H1 (cell line): ENCODE measurements at regions not wholly inside any gene's neighbourhood (a gene's known extent, or its start where the extent isn't known, plus 50 kb on each side); places are given as distances from the start of the nearest gene placed in this dataset.

Experiments used
- CTCF ChIA-PET: fragments of 300-600 bp; sonication (Branson Sonifier 250); formaldehyde crosslinking; loops from one replicate; lab custom pipeline; 2021; ENCODE audit not compliant: partially characterized antibody; lab: Charles Lee
- POLR2A ChIA-PET: fragments of 300-600 bp; sonication (Branson Sonifier 250); formaldehyde crosslinking; loops from one replicate; lab custom pipeline; 2021; ENCODE audit warnings: inconsistent platforms; ENCODE audit not compliant: partially characterized antibody; lab: Charles Lee
- DNase-seq, 2 experiments: peaks; one replicate each; pipeline versions ENCODE4 v3.0.0 to v3.0.0-alpha.2; 2010 to 2022; ENCODE audit warnings: low spot score in 2 of 2, low read depth in 1 of 2, mixed read lengths in 1 of 2
- FAIRE-seq: peaks from 2 replicates; lab custom pipeline; 2011; peaks lifted over from hg19 to GRCh38; lab: Jason Lieb, UNC
- H2AFZ ChIP-seq: 2 replicates; pipeline ENCODE4 v1.8.1; 2012; ENCODE audit warnings: low read length, inconsistent platforms
- H2AK5ac ChIP-seq: 2 replicates; pipeline ENCODE4 v1.6.1; 2013; ENCODE audit warnings: low read depth, low read length
- H2BK120ac ChIP-seq: replicated peaks from 2 replicates; pipeline ENCODE3; 2013; ENCODE audit warnings: low read depth, low read length, inconsistent platforms
- H2BK12ac ChIP-seq: 2 replicates; pipeline ENCODE4 v1.6.1; 2013; ENCODE audit warnings: low read depth, low read length
- H2BK15ac ChIP-seq: 2 replicates; pipeline ENCODE4 v1.6.1; 2013; ENCODE audit warnings: low read length
- H2BK20ac ChIP-seq: 2 replicates; pipeline ENCODE4 v1.6.1; 2013; ENCODE audit warnings: low read length
- H2BK5ac ChIP-seq: 2 replicates; pipeline ENCODE4 v1.6.1; 2013; ENCODE audit warnings: low read depth, low read length
- H3K14ac ChIP-seq: 2 replicates; pipeline ENCODE4 v1.6.1; 2013; ENCODE audit warnings: inconsistent platforms; ENCODE audit not compliant: insufficient read length
- H3K18ac ChIP-seq: 2 replicates; pipeline ENCODE4 v1.6.1; 2013; ENCODE audit warnings: low read length; ENCODE audit errors: extremely low read depth
- H3K23ac ChIP-seq: 2 replicates; pipeline ENCODE4 v1.6.1; 2013; ENCODE audit warnings: inconsistent platforms; ENCODE audit not compliant: insufficient read length
- H3K23me2 ChIP-seq: 2 replicates; pipeline ENCODE4 v1.6.1; 2013; ENCODE audit warnings: low read depth, low read length
- H3K27ac ChIP-seq: 2 replicates; pipeline ENCODE4 v1.6.1; 2011; ENCODE audit warnings: low read depth, low read length, inconsistent platforms
- H3K27me3 ChIP-seq, 4 experiments: replicated peaks in 1 of 4; 1 replicate in 1 of 4; 2 replicates in 3 of 4; pipeline versions ENCODE4 v1.6.1 to v1.8.1; 2011 to 2013; ENCODE audit warnings: low read length in 3 of 4, mild to moderate bottlenecking in 3 of 4, inconsistent platforms in 2 of 4, mixed read lengths in 2 of 4, moderate library complexity in 1 of 4; ENCODE audit not compliant: control insufficient read depth in 3 of 4, insufficient read depth in 3 of 4; ENCODE audit errors: extremely low read depth in 1 of 4
- H3K36me3 ChIP-seq, 4 experiments: 2 replicates each; pipeline versions ENCODE4 v1.6.1 to v1.8.1; 2011 to 2013; ENCODE audit warnings: mild to moderate bottlenecking in 4 of 4, low read length in 3 of 4, moderate library complexity in 2 of 4, control low read depth in 1 of 4, inconsistent platforms in 1 of 4; ENCODE audit not compliant: insufficient read depth in 4 of 4, control insufficient read depth in 2 of 4
- H3K4ac ChIP-seq: replicated peaks from 2 replicates; pipeline ENCODE3; 2013; ENCODE audit warnings: low read length, low read depth, mixed read lengths, inconsistent platforms; ENCODE audit not compliant: insufficient read length
- H3K4me1 ChIP-seq, 4 experiments: replicated peaks in 1 of 4; 1 replicate in 1 of 4; 2 replicates in 3 of 4; pipeline versions ENCODE4 v1.6.1 to v1.8.1; 2011 to 2013; ENCODE audit warnings: low read length in 3 of 4, inconsistent platforms in 2 of 4, mixed read lengths in 1 of 4; ENCODE audit not compliant: insufficient read depth in 4 of 4, control insufficient read depth in 3 of 4
- H3K4me2 ChIP-seq, 2 experiments: 2 replicates each; pipeline versions ENCODE4 v1.6.1 to v1.8.1; 2011 to 2013; ENCODE audit warnings: low read depth in 2 of 2, low read length in 2 of 2, control low read depth in 1 of 2, inconsistent platforms in 1 of 2, mild to moderate bottlenecking in 1 of 2; ENCODE audit not compliant: insufficient read depth in 1 of 2
- H3K4me3 ChIP-seq, 4 experiments: fragments of 200-600, 300-600 bp in 1 of 4; sonication (generic), shearing (Covaris generic), sonication (Bioruptor Twin) in 1 of 4; 2 replicates each; pipeline versions ENCODE4 v1.5.1 to v1.8.1; 2011 to 2016; ENCODE audit warnings: low read length in 4 of 4, low read depth in 3 of 4, control low read depth in 2 of 4, inconsistent platforms in 2 of 4, mild to moderate bottlenecking in 2 of 4, mixed read lengths in 1 of 4, moderate library complexity in 1 of 4; ENCODE audit not compliant: insufficient read depth in 2 of 4; ENCODE audit errors: extremely low read depth in 1 of 4
- H3K56ac ChIP-seq: replicated peaks from 2 replicates; pipeline ENCODE3; 2013; ENCODE audit warnings: low read depth, mild to moderate bottlenecking, mixed read lengths, low read length, inconsistent platforms; ENCODE audit not compliant: insufficient read length
- H3K79me1 ChIP-seq: 2 replicates; pipeline ENCODE4 v1.6.1; 2013; ENCODE audit warnings: low read depth, low read length, control low read depth
- H3K79me2 ChIP-seq, 2 experiments: 2 replicates each; pipeline versions ENCODE4 v1.6.1 to v1.8.1; 2012 to 2013; ENCODE audit warnings: low read length in 2 of 2, mild to moderate bottlenecking in 2 of 2, inconsistent platforms in 1 of 2; ENCODE audit not compliant: insufficient read depth in 2 of 2, control insufficient read depth in 1 of 2
- H3K9ac ChIP-seq, 4 experiments: replicated peaks in 1 of 4; 1 replicate in 1 of 4; 2 replicates in 3 of 4; pipeline versions ENCODE4 v1.6.1 to v1.8.1; 2011 to 2013; ENCODE audit warnings: low read depth in 3 of 4, low read length in 3 of 4, control low read depth in 2 of 4, mild to moderate bottlenecking in 2 of 4, moderate library complexity in 2 of 4, inconsistent platforms in 1 of 4; ENCODE audit errors: extremely low read depth in 1 of 4
- H3K9me3 ChIP-seq, 2 experiments: 2 replicates each; pipeline versions ENCODE4 v1.6.1 to v1.8.1; 2012 to 2013; ENCODE audit warnings: mild to moderate bottlenecking in 2 of 2, moderate library complexity in 2 of 2, control low read depth in 1 of 2, inconsistent platforms in 1 of 2, low read depth in 1 of 2, low read length in 1 of 2, mixed read lengths in 1 of 2; ENCODE audit not compliant: insufficient read depth in 2 of 2
- H4K20me1 ChIP-seq, 2 experiments: replicated peaks in 1 of 2; 2 replicates each; pipeline versions ENCODE3 to v1.8.1; 2011 to 2013; ENCODE audit warnings: inconsistent platforms in 2 of 2, low read length in 2 of 2, mild to moderate bottlenecking in 1 of 2; ENCODE audit not compliant: insufficient read depth in 2 of 2, control insufficient read depth in 1 of 2
- H4K5ac ChIP-seq: 2 replicates; pipeline ENCODE4 v1.6.1; 2013; ENCODE audit warnings: low read length, low read depth, mixed read lengths, inconsistent platforms; ENCODE audit not compliant: insufficient read length
- H4K8ac ChIP-seq: 2 replicates; pipeline ENCODE4 v1.8.0; 2013; ENCODE audit warnings: mild to moderate bottlenecking, moderate library complexity, low read length, inconsistent platforms; ENCODE audit not compliant: insufficient read depth; ENCODE audit errors: extremely low read depth
- H4K91ac ChIP-seq: replicated peaks from 2 replicates; pipeline ENCODE3; 2013; ENCODE audit warnings: low read length, mixed read lengths, inconsistent platforms; ENCODE audit not compliant: insufficient read length
- CREB1 ChIP-seq: IDR thresholded peaks from 2 replicates; pipeline ENCODE4 v1.6.1; 2012; ENCODE audit warnings: inconsistent platforms
- CTBP2 ChIP-seq: IDR thresholded peaks from 2 replicates; pipeline ENCODE4 v1.7.0; 2011; ENCODE audit warnings: borderline replicate concordance, mild to moderate bottlenecking, moderate library complexity, mixed read lengths, low read length; ENCODE audit not compliant: insufficient read depth, insufficient read length
- E2F6 ChIP-seq: IDR thresholded peaks from 2 replicates; pipeline ENCODE4 v1.6.1; 2012; ENCODE audit warnings: inconsistent platforms
- EGR1 ChIP-seq: IDR thresholded peaks from 2 replicates; pipeline ENCODE4 v1.6.1; 2011; ENCODE audit warnings: low read depth, low read length, borderline replicate concordance
- KDM5A ChIP-seq: fragments of 200-600 bp; IDR thresholded peaks from 2 replicates; pipeline ENCODE4 v1.7.1; 2012; ENCODE audit warnings: mild to moderate bottlenecking, low read length, inconsistent platforms, mixed read lengths
- MAFK ChIP-seq: IDR thresholded peaks from 2 replicates; pipeline ENCODE4 v1.6.1; 2012; ENCODE audit warnings: low read depth, mild to moderate bottlenecking, improper control_type of control experiment, low read length
- NANOG ChIP-seq: IDR thresholded peaks from 2 replicates; pipeline ENCODE4 v1.6.1; 2011; ENCODE audit warnings: low read length, low read depth, mild to moderate bottlenecking, inconsistent platforms; ENCODE audit not compliant: insufficient read depth, poor library complexity, severe bottlenecking
- POLR2A ChIP-seq, 2 experiments: IDR thresholded peaks; 1 replicate in 1 of 2; 2 replicates in 1 of 2; pipeline ENCODE4 v1.6.1; 2011; ENCODE audit warnings: low read depth in 2 of 2, low read length in 2 of 2, mild to moderate bottlenecking in 2 of 2; ENCODE audit errors: control extremely low read depth in 1 of 2
- SP2 ChIP-seq: IDR thresholded peaks from 2 replicates; pipeline ENCODE4 v1.6.1; 2012; ENCODE audit warnings: mild to moderate bottlenecking, low read length, inconsistent platforms
- TEAD4 ChIP-seq: IDR thresholded peaks from 2 replicates; pipeline ENCODE4 v1.6.1; 2012; ENCODE audit warnings: low read depth, low read length, inconsistent platforms, mixed read lengths
- USF2 ChIP-seq: IDR thresholded peaks from 2 replicates; pipeline ENCODE4 v1.6.1; 2011; ENCODE audit warnings: low read length, improper control_type of control experiment
- WGBS, 2 experiments: shearing (Covaris generic) in 1 of 2; methylation state at CpG; one replicate each; pipeline versions ENCODE4 v1.1.6 to v1.1.7; 2013 to 2015; ENCODE audit warnings: low lambda C conversion rate in 2 of 2, mixed read lengths in 2 of 2, inconsistent platforms in 1 of 2, low coverage in 1 of 2, missing lambda C conversion rate in 1 of 2; ENCODE audit not compliant: insufficient replicate concordance in 2 of 2, insufficient coverage in 1 of 2, insufficient read length in 1 of 2; ENCODE audit errors: extremely low coverage in 1 of 2, missing lambda C conversion rate in 1 of 2; 5-methylcytosine and 5-hydroxymethylcytosine counted together

GRCh38 chr5:38164776-38165399, 93.5 kb upstream of the EGFLAM start:
- H2BK5ac ChIP-seq, result no peak overlapping the region
- no peak overlapping the region for H2BK20ac ChIP-seq
- H3K23me2 ChIP-seq, result no peaks in the 10 kb centered on the region
- no peak overlapping the region for H2BK12ac ChIP-seq
- H4K8ac ChIP-seq, result no peak overlapping the region
- FAIRE-seq (no peak), DNase-seq (no peak)
- no peaks in the 10 kb centered on the region for H3K36me3 ChIP-seq
- H3K4me2 ChIP-seq, result no peak overlapping the region
- H3K23ac ChIP-seq, result no peak overlapping the region
- ChIA-PET POLR2A (no interaction called here), CTCF (interaction anchor here (0.7 to 1.3 kb wide), 6 partner anchors 19 to 213 kb away, joined by 3 to 4 read pairs (median 4); no protein-coding TSS in a partner anchor)
- H4K20me1 ChIP-seq, result no peaks in the 10 kb centered on the region
- H4K5ac ChIP-seq, result no peak overlapping the region
- H3K79me2 ChIP-seq, result no peaks in the 10 kb centered on the region
- H3K4me3 ChIP-seq, result no peak overlapping the region
- no peak overlapping the region for H2AFZ ChIP-seq
- H2BK120ac ChIP-seq, result no peak overlapping the region
- no peak overlapping the region for H2BK15ac ChIP-seq
- H3K9me3 ChIP-seq, result no peaks in the 10 kb centered on the region
- no peak overlapping the region for H3K27ac ChIP-seq
- WGBS, 2 experiments, result 61% methylated on average over 4 of the region's 4 CpGs; no CpG with 5 or more reads in 1 of the 2 experiments
- no peak overlapping the region for H3K4ac ChIP-seq
- peaks cover 0 to 3% (median 2%) of the 10 kb centered on the region in 4 experiments; a peak in 4 of 7 replicates for H3K27me3 ChIP-seq
- no peak overlapping the region for H3K56ac ChIP-seq
- peaks cover 3 to 11% (median 8%) of the 10 kb centered on the region in 4 experiments for H3K4me1 ChIP-seq
- H2AK5ac ChIP-seq, result no peak overlapping the region
- H3K79me1 ChIP-seq, result no peaks in the 10 kb centered on the region
- H3K14ac ChIP-seq, result no peak overlapping the region
- H3K18ac ChIP-seq, result no peak overlapping the region
- no peak overlapping the region for H4K91ac ChIP-seq
- no peak overlapping the region for H3K9ac ChIP-seq
- TF ChIP-seq CREB1 (no peak), E2F6 (no peak), EGR1 (no peak), MAFK (no peak), NANOG (no peak), SP2 (no peak), TEAD4 (no peak), USF2 (no peak), POLR2A (IDR thresholded peaks at IDR 0.05; ENCODE audit: control extremely low read depth in 1 of 2, low read depth in 2 of 2, low read length in 2 of 2) (no peak), CTBP2 (no peak), KDM5A (no peak)
